GOT3 (cell line): ENCODE measurements at regions not wholly inside any gene's neighbourhood (a gene's known extent, or its start where the extent isn't known, plus 50 kb on each side); places are given as distances from the start of the nearest gene placed in this dataset.
A peak's percentile ranks its signal among the peaks of the same experiment; 100 is the strongest.

Experiments
- DNase-seq: peaks from one replicate; lab custom pipeline; 2025; ENCODE audit warnings: mixed read lengths; lab: John Stamatoyannopoulos, UW

- no peak for DNase-seq
Observed at GRCh38 chr20:48300529-48300928, 515.2 kb upstream of the SULF2 start.

DNA sequence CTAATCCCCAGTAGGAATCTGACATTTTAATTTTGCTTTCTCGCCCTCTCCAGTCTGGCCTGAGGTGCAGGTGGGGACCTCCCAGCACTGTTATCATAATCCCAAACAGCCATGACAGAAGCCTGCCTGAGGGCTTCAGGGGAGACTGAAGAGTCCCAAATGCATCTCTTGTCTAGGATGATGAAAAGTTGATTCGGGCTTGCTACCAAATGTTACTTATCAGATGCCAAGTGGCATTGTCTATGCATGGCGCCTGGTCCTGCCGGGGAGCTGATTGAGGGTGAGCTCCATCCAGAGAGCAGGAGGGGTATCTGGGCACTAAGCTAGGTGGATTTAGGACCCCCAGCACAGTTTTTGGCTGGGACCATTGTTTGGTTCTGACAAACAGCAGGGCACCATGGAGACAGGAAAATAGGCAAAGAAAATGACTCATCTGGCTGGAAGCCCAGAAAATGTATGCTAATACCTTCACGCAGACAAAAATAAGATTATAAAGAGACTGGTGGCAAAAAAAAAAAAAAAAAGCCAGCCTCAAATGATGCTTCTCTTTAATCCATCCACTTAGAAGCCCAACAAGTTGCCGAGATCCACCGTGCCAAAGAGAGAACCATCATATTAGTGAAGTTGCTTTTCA lies 513.7 kb upstream of the SULF2 start:
- DNase-seq = no peak

GRCh38 chr20:48298433-48298832 lies 513.2 kb upstream of the SULF2 start:
- no peak for DNase-seq

GRCh38 chr20:48295966-48296421 lies 510.7 kb upstream of the SULF2 start:
- no peak for DNase-seq

- DNase-seq = peak; percentile 53
Observed at GRCh38 chr20:48295445-48295903, 510.2 kb upstream of the SULF2 start.

- no peak for DNase-seq
Observed at GRCh38 chr20:48294942-48295341, 509.7 kb upstream of the SULF2 start.

DNA sequence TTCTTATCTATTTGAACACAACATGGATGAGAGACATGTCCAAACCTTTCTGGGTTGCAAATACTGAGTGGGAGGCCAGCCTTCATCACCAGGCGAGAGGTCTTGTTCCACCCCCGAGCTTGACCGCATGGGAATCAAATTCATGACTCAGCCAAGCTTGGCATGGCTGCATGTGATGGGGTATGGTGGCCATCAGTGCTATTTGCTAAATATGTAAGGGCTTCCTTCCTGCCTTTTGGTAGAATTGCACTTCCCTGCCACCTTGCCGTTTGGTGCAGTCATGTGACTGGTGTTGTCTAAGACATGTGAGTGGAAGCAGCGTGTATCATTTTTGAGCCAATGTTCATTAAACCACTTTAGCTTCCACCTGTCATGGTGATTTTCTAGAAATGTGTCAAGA lies 508.9 kb upstream of the SULF2 start:
- no peak for DNase-seq

DNA sequence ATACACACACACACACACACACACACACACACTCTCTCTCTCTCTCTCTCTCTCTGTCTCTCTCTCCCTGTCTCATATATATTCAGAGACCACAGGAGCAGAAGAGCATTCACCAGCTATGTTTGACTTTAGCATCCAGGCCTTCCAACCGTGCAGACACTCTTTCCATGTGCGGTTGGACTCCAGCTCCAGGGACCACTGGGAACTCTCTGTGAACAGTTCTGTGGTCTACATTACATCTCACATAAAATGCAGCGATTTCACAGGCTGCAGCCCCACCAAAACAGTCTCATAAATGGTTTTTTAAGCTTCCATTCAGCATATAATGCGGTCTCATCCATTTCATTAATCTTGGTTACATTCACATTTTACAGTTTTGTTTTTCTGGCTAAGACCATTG lies 508.4 kb upstream of the SULF2 start:
- DNase-seq = no peak

- DNase-seq = no peak
Observed at GRCh38 chr20:48292806-48293205, 507.5 kb upstream of the SULF2 start.

GRCh38 chr20:48291896-48292295 lies 506.6 kb upstream of the SULF2 start:
- DNase-seq = no peak

DNA sequence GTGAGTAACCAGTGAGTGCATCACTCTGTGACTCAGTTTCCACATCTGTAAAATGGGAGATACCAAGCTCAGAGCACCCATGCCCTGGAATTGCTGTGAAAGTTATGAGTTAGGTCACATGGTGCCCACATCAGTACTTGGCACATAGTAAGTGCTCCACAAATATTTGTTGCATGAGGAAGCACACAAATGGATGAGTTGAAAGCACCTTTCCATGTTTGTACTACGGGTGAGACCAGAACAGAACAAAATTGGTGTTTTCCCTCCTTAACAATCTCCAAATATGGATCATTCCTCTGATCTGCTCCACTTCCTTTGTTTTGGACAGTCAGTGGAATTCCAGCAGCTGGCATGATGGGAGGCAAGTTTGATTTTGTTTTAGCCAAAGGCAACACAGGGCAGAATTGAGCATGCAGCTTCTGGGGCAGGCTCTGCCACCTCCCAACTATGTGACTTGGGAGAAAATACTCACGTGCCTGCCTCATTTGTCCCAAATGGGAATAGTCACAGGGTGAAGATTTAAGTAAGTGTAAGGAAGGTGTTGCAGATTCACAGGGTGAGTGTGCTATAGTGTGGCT lies 503.7 kb upstream of the SULF2 start:
- no peak for DNase-seq

GRCh38 chr20:48287552-48288170 lies 502.4 kb upstream of the SULF2 start:
- DNase-seq = no peak

DNA sequence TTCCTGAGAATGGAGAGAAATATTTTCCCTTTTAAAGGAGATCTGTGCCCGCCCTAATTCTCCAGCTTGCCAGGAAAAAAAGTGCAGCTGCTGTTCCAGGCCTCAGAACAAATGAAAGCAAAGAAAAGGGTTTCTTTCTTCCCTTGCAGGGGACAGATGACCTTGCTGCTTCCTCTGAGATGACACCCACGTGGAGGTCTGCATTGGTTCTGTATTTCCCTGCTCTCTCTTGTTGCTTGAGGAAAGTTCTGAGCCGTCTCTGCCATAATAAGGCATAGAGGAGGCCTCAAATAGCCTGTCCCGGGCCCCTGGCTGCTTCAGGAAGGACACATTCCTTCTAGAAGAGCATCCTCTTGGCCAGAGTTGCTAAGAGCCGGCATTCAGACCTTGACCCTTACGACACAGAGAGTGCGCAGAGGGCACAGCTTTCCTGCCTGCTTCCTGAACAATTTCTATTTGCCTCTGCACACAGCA lies 501.8 kb upstream of the SULF2 start:
- DNase-seq = no peak

DNA sequence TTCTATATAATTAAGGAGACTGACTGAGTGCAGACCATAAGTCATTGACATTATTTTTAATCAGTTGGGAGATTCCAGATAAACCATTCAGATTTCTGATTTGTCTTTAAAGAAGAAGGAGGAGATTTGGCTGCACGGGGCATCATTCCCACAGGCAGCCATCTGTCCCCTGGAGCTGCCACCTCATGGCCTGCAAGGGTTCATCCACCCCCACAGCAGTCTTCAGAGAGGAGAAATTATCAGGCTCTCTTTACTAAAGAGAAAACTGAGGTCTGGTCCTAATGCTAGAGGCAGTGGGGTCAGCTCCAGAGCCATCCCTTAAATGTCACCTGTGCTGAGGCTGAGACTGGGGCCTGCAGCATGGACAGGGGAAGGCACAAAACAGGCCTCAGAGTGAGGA lies 501.3 kb upstream of the SULF2 start:
- no peak for DNase-seq

DNA sequence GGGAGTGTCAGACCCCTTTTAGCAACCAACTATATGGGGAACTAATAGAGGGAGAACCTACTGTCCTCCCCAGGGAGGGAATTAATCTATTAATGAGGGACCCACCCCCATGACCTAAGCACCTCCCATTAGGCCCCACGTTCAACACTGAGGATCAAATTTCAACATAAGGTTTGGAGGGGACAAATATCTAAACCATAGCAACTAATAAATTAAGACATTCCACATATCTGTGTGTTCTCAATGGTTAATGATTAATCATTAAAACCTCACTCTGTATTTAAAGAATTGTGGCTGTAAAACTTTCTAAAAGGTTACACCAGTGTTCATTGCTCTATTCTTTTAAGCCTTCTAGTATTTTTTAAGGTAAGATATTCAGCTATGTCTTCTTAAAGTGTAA lies 500.4 kb upstream of the SULF2 start:
- DNase-seq = no peak

GRCh38 chr20:48284837-48285236 lies 499.6 kb upstream of the SULF2 start:
- DNase-seq = no peak

GRCh38 chr20:48284315-48284714 lies 499.0 kb upstream of the SULF2 start:
- DNase-seq = no peak

- no peak for DNase-seq
Observed at GRCh38 chr20:48283470-48284110, 498.3 kb upstream of the SULF2 start.

- DNase-seq = no peak
Observed at GRCh38 chr20:48282591-48283228, 497.4 kb upstream of the SULF2 start.

GRCh38 chr20:48281501-48281900 lies 496.2 kb upstream of the SULF2 start:
- no peak for DNase-seq

GRCh38 chr20:48278961-48279481 lies 493.7 kb upstream of the SULF2 start:
- DNase-seq = no peak

DNA sequence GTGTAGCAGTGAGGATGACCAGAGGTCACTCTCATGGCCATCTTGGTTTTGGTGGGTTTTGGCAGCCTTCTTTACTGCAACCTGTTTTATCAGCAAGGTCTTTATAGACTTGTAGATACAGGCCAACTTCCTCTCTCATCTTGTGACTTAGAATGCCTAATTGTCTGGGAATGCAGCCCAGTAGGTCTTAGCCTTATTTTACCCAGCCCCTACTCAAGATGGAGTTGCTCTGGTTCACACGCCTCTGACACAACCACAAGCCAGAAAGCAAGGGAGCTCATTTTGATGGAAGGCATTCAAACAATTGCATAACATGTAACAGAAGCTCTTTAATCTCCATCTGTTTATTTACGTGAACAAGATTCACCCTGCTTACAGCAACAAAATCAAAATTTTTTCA lies 492.0 kb upstream of the SULF2 start:
- DNase-seq = no peak
